ENCODE measurements at regions not wholly inside any gene's neighbourhood (a gene's known extent, or its start where the extent isn't known, plus 50 kb on each side); places are given as distances from the start of the nearest gene placed in this dataset.

DNA sequence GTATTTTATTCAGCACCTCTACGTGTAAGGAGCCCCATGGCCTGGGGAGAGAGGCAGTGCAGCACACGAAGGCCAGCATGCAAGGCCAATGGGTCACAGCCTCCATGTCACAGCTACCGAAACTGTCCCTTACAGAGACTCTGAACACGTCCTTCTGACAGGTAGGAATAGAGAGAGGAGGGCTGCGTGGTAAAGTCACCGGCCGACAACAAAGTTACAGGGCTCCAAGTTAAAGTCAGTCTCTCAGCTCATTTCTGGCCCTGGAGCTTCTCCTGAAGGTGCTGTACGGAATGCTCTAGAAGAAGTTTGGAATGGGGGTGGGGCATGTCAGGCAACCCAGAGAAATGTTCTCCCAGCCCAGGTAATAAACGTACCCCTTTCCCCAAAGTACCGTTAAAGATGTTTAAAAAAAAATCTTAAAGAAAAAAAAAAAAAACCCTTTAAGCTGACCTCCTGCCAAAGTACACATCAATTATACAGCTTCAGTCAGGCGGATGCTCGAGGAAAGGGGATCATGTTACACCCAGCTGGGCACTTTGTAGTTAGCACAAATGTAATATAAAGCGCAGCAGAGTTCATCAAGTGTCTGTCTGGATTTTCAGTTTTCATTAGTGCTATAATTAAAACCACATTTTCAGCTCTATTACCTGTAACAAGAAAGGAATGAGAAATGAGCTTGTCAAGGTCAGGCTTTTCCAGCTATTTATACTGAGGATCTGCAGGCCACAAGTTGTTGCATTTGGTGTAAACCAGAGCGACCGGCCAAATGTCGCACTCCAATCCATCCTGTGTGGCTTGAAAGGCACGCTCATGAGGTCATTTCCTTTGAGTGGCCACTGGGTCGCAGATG lies 53.3 kb upstream of the CDKN3 start:
- peaks cover 0 to 5% of the 10 kb centered on the region in 2 donors for H3K4me1 ChIP-seq
- no peaks in the 10 kb centered on the region for H3K27me3 ChIP-seq
- DNase-seq (ENCODE audit: low spot score), result no peak
- H3K27ac ChIP-seq, result no peak overlapping the region
- no peaks in the 10 kb centered on the region for H3K9me3 ChIP-seq
- no peak for TF ChIP-seq CTCF (IDR thresholded peaks at IDR 0.05)
- no peaks in the 10 kb centered on the region for H3K36me3 ChIP-seq
- H3K4me3 ChIP-seq, result no peak overlapping the region

GRCh38 chr14:54344445-54344844 lies 52.4 kb upstream of the CDKN3 start:
- Histone ChIP-seq H3K36me3 (no peaks in the 10 kb centered on the region), H3K9me3 (no peaks in the 10 kb centered on the region), H3K4me1 (peaks cover 0 to 14% of the 10 kb centered on the region in 2 donors), H3K27me3 (no peaks in the 10 kb centered on the region), H3K27ac (no peak overlapping the region), H3K4me3 (no peak overlapping the region)
- DNase-seq (ENCODE audit: low spot score), result no peak
- TF ChIP-seq CTCF (IDR thresholded peaks at IDR 0.05), result no peak

GRCh38 chr14:54346257-54346656 lies 50.5 kb upstream of the CDKN3 start:
- Histone ChIP-seq H3K27me3 (no peaks in the 10 kb centered on the region), H3K27ac (no peak overlapping the region), H3K4me3 (no peak overlapping the region), H3K36me3 (no peaks in the 10 kb centered on the region), H3K4me1 (peaks cover 0 to 24% of the 10 kb centered on the region in 2 donors), H3K9me3 (no peaks in the 10 kb centered on the region)
- no peak for DNase-seq (ENCODE audit: low spot score)
- no peak for TF ChIP-seq CTCF (IDR thresholded peaks at IDR 0.05)

All from right atrium auricular region (tissue), 2 donors.